ENCODE measurements at regions not wholly inside any gene's neighbourhood (a gene's known extent, or its start where the extent isn't known, plus 50 kb on each side); places are given as distances from the start of the nearest gene placed in this dataset.

- WGBS (ENCODE audit: insufficient coverage, low coverage, missing lambda C conversion rate) = 0% methylated on average over 1 of the region's 1 CpG
- Histone ChIP-seq H3K27me3 (ENCODE audit: control insufficient read depth in 2 of 2, insufficient read depth in 2 of 2, low read length in 2 of 2) (no peaks in the 10 kb centered on the region), H3K4me1 (replicated peaks in 1 of 2; ENCODE audit: control insufficient read depth in 2 of 2, insufficient read depth in 2 of 2, low read length in 2 of 2) (no peaks in the 10 kb centered on the region), H3K27ac (ENCODE audit: extremely low read depth, low read depth, low read length) (no peak overlapping the region), H3K9me3 (replicated peaks; ENCODE audit: control insufficient read depth, insufficient read depth, low read depth, low read length) (peaks cover 2% of the 10 kb centered on the region; the same call in 1 of the 2 replicates), H3K4me3 (no peak overlapping the region), H2AFZ (ENCODE audit: low read depth, low read length) (no peak overlapping the region), H3K36me3 (ENCODE audit: control insufficient read depth, insufficient read depth, low read length) (no peaks in the 10 kb centered on the region), H3K9me1 (ENCODE audit: control insufficient read depth, insufficient read depth, low read length) (no peaks in the 10 kb centered on the region), H3K9ac (ENCODE audit: insufficient read depth in 1 of 2, low read depth in 2 of 2, low read length in 2 of 2) (no peak overlapping the region), H3K79me2 (ENCODE audit: control insufficient read depth, insufficient read depth, low read length) (no peaks in the 10 kb centered on the region), H4K20me1 (replicated peaks; ENCODE audit: control insufficient read depth, insufficient read depth, low read length) (no peaks in the 10 kb centered on the region), H3K4me2 (ENCODE audit: insufficient read depth, low read length) (no peak overlapping the region)
- FAIRE-seq (no peak), DNase-seq (ENCODE audit: extremely low read depth in 1 of 4, low spot score in 3 of 4) (no peak), ATAC-seq (no peak)
- ChIA-PET CTCF (ENCODE audit: low intra/inter-chr PET ratio) (no interaction called here), POLR2A (no interaction called here)
- TF ChIP-seq ETV6 (IDR thresholded peaks at IDR 0.05; ENCODE audit: borderline replicate concordance in 1 of 2, low read depth in 2 of 2, low read length in 1 of 2) = no peak
- TF ChIP-seq ETV6 (CRISPR knock-in tag; IDR thresholded peaks at IDR 0.05; ENCODE audit: borderline replicate concordance) = no peak
- TF ChIP-seq SRSF1 (IDR thresholded peaks at IDR 0.05; ENCODE audit: low read depth, low read length) = no peak
- peak; percentile 69; the same call in 1 of the 2 replicates for TF ChIP-seq ZNF512 (tag; IDR thresholded peaks at IDR 0.05)
- TF ChIP-seq ZNF740 (CRISPR knock-in tag; IDR thresholded peaks at IDR 0.05) = no peak
- TF ChIP-seq ZNF740 (tag; IDR thresholded peaks at IDR 0.05) = no peak
- in situ Hi-C loops (cut with MboI) (no loop called here), intact Hi-C loops (cut with micrococcal nuclease) (no loop called here)
- no TSS peak for BruUV-seq (replicated peaks)
Observed at GRCh38 chr5:87529486-87530076, 116.9 kb upstream of the CCNH start.

Data from K562 (cell line).